Activated T-helper 2 cell treated with anti-CD3 and anti-CD28 coated beads, Interferon-gamma antibody, Interleukin-2, Interleukin-4, amounts not matched to agents 10 μg/mL and 5 μg/mL and 100 μg/mL, durations not matched to agents 14 hours and 24 hours and 36 hours (primary cell): ENCODE measurements at regions not wholly inside any gene's neighbourhood (a gene's known extent, or its start where the extent isn't known, plus 50 kb on each side); places are given as distances from the start of the nearest gene placed in this dataset.

Experiments used
- DNase-seq: peaks from one replicate; pipeline ENCODE4 v3.0.0; 2021; ENCODE audit warnings: low spot score
- H3K27ac Mint-ChIP-seq: one replicate; pipeline ENCODE4 v1.8.0; 2021; ENCODE audit warnings: mixed read lengths
- H3K27me3 Mint-ChIP-seq: one replicate; pipeline ENCODE4 v1.8.0; 2021; ENCODE audit warnings: low read depth, mixed read lengths
- H3K36me3 Mint-ChIP-seq: one replicate; pipeline ENCODE4 v1.8.0; 2021; ENCODE audit warnings: low read depth, mixed read lengths
- H3K4me1 Mint-ChIP-seq: one replicate; pipeline ENCODE4 v1.8.0; 2021; ENCODE audit warnings: low read depth, mixed read lengths
- H3K4me3 Mint-ChIP-seq: one replicate; pipeline ENCODE4 v1.8.0; 2021; ENCODE audit warnings: low read depth, mild to moderate bottlenecking, moderate library complexity, mixed read lengths
- H3K9me3 Mint-ChIP-seq: one replicate; pipeline ENCODE4 v1.8.0; 2021; ENCODE audit warnings: mixed read lengths
- intact Hi-C: fragments of 100-400 bp; cut with micrococcal nuclease; formaldehyde crosslinking; loops from one replicate; pipeline ENCODE4 v1.15.1; 2023

DNA sequence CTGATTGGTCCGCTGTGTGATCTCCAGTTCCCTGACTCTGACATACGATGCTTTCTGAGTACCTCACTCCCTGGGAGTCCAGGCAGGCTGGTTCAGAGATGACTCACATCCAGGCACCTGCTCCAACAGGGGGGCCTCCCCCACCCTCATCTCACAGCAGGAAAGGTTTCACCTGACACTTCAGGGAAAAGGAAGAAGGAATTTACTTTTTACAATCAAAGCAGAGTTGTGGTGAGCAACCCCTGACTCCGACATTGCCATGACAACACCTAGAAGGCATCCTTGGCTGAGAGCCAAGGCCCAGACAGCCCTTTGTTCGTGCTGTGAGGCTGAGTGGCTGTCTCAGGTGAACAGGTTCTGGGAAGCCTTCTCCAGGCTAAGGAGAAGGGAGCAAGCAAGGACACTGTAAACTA lies 164.6 kb upstream of the GJB5 start:
- no peaks in the 10 kb centered on the region for H3K27me3 Mint-ChIP-seq
- H3K27ac Mint-ChIP-seq: no peak overlapping the region
- H3K9me3 Mint-ChIP-seq: no peaks in the 10 kb centered on the region
- no peaks in the 10 kb centered on the region for H3K4me1 Mint-ChIP-seq
- H3K36me3 Mint-ChIP-seq: no peaks in the 10 kb centered on the region
- intact Hi-C loops: no loop called here
- DNase-seq: no peak
- no peak overlapping the region for H3K4me3 Mint-ChIP-seq

DNA sequence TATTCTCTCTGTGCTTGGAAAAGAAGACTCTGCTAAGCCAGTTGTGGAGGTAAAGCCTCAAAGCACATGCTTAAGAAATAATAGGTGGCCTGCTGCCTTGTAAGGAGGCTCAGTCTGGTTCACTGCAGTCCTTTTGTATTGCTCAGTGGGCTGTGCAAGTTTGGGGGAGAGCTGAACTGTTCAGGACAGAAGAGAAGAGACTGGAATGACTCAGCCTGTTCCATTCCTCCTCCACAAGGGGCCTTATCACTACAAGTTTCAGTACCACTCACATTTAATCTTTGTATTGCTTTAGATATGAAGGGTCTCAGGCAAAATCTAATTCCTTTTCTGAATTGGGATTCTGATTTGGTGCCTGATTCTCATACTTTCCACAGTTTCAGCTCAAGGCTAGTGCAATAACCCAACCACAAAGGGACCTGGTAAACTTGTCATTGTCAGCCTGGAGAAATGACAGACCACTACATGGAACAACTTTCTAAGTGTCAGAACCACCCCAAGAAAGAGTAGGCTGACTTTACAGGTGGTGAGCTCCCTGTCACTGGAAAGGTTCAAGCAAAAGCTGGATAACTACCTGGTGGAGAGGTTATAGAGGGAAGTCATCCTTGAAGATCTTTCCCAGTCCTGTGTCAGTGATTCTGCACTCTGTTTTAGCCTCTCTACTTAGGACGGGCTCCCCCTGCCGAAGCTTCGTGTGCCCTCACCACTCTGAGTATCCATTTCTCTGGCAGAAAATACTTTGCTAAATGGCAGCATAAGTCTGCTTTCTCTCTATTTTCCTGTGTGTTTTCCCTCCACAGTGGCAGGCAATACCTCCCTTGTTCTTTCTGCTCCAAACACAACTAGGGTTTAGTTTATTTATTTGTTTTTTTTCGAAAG lies 162.9 kb upstream of the GJB5 start:
- H3K27me3 Mint-ChIP-seq: peaks cover 8% of the 10 kb centered on the region
- DNase-seq: no peak
- no peaks in the 10 kb centered on the region for H3K9me3 Mint-ChIP-seq
- H3K27ac Mint-ChIP-seq: no peak overlapping the region
- no peaks in the 10 kb centered on the region for H3K4me1 Mint-ChIP-seq
- no peak overlapping the region for H3K4me3 Mint-ChIP-seq
- intact Hi-C loops: no loop called here
- H3K36me3 Mint-ChIP-seq: no peaks in the 10 kb centered on the region

DNA sequence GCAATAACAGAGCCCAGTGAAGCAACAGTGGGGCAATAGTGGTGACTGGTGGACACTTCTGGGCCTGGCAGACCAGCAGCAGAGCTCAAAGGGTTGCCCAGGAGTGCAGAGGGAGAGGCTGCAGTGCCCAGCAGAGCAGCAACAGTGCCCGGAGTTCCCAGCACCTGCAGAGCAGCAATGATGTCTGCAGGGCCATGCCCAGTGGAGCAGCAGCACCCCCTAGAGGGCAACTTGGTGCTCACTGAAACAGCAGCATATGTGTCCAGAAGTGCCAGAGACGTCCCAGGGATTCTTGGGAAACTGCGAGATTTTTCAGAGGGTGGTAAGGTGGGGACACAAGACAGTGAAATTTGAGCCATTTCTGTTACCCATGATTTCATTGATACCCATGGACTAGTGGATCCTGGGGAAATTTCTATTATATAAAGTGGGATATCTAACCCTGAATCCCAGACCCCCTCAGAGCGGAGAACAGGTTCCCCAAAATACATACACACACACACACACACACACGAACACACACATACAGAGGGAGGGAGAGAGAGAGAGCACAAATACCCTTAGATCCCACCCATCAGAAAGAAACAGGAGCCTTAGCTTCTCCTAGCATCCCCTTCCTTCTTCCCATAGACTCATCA lies 156.9 kb upstream of the GJB5 start:
- no peak overlapping the region for H3K4me3 Mint-ChIP-seq
- no peaks in the 10 kb centered on the region for H3K36me3 Mint-ChIP-seq
- H3K9me3 Mint-ChIP-seq: no peaks in the 10 kb centered on the region
- H3K27ac Mint-ChIP-seq: no peak overlapping the region
- intact Hi-C loops: loop anchor here (1.0 kb wide), 1 partner anchor 138 kb away; no protein-coding TSS in a partner anchor
- H3K27me3 Mint-ChIP-seq: peaks cover 8% of the 10 kb centered on the region
- no peaks in the 10 kb centered on the region for H3K4me1 Mint-ChIP-seq
- peak; percentile 27 for DNase-seq

DNA sequence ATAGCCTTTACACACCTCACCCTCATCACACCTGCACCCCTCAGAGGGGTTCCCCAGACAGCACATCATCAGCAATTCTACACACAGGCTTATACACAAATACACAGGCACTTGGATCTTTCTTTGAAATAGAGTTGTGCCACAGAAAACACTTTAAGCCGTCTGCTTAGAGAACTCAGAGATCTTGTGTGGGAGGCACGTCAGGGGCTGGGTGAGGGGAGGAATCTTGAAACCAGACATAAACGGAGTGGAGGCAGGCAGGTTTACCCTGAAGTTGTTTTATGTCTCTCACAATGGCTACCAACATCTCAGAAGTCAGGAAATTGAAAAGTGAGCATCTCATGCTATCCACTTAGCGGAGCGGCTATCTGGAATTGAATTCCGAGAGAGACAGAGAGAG lies 151.9 kb upstream of the GJB5 start:
- Mint-ChIP-seq H3K4me3 (no peak overlapping the region), H3K27me3 (no peaks in the 10 kb centered on the region), H3K4me1 (no peaks in the 10 kb centered on the region), H3K27ac (no peak overlapping the region), H3K9me3 (no peaks in the 10 kb centered on the region), H3K36me3 (no peaks in the 10 kb centered on the region)
- no peak for DNase-seq
- intact Hi-C loops: no loop called here

DNA sequence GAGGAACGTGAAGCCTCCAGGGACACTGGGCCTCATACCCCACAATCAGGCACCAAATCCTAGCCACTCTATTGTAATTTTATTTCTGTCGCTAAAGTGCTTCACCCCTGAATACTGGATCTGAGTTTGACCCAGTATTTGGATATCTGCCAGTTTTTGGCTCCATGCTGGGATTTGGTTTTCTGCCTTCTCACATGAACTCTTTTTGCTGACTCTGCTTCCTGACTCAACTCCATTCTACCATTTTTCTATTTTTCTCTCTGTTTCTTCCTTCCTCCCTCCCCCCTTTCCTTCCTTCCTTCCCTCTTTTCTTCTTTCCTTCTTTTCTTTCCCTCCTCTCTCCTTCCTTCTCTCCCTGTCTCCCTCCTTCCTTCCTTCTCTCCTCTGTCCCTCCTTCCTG lies 151.3 kb upstream of the GJB5 start:
- intact Hi-C loops: no loop called here
- Mint-ChIP-seq H3K36me3 (no peaks in the 10 kb centered on the region), H3K4me1 (no peaks in the 10 kb centered on the region), H3K27me3 (no peaks in the 10 kb centered on the region), H3K9me3 (no peaks in the 10 kb centered on the region), H3K4me3 (no peak overlapping the region), H3K27ac (no peak overlapping the region)
- no peak for DNase-seq

DNA sequence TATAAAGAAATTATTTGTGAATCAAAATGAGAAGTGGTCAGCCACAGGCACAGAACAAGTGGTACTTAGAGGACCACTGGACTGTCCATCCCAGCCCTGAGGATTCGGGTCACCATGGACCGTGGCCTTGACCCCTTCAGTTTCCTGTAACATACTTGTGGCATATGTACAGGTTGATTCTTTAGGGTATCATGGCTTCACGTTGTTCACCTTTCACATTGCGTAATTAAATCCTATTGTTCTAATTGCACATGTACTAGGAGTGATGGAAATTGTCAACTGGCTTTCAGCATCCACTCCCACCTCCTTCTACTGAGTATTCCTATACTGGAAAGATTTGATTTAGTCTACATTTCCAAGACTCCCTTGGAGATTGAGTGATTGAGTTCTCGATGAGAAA lies 148.3 kb upstream of the GJB5 start:
- H3K4me1 Mint-ChIP-seq: no peaks in the 10 kb centered on the region
- H3K36me3 Mint-ChIP-seq: no peaks in the 10 kb centered on the region
- H3K27me3 Mint-ChIP-seq: peaks cover 6% of the 10 kb centered on the region
- no peak for DNase-seq
- H3K27ac Mint-ChIP-seq: no peak overlapping the region
- no peaks in the 10 kb centered on the region for H3K9me3 Mint-ChIP-seq
- intact Hi-C loops: no loop called here
- no peak overlapping the region for H3K4me3 Mint-ChIP-seq

DNA sequence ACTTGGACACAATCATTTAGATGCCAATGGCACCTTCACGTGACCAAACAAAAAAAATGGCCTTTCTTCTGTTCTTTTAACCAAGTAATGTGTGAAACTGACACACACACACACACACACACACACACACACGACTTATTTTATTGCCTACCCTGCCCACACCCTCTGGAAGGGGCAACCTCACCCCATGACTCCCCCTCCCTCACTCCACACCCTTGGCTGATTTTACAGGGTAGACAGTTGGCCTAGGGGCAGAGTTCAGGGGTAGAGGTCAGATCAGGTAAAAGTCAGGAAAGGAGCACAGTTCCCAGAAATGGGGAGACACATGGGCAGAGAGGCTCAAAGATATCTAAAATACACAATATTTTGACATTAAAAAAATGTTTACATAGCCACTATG lies 144.8 kb upstream of the GJB5 start:
- Mint-ChIP-seq H3K4me1 (no peaks in the 10 kb centered on the region), H3K27ac (no peak overlapping the region), H3K27me3 (peaks cover 11% of the 10 kb centered on the region), H3K4me3 (no peak overlapping the region), H3K9me3 (no peaks in the 10 kb centered on the region), H3K36me3 (no peaks in the 10 kb centered on the region)
- no peak for DNase-seq
- intact Hi-C loops: no loop called here

DNA sequence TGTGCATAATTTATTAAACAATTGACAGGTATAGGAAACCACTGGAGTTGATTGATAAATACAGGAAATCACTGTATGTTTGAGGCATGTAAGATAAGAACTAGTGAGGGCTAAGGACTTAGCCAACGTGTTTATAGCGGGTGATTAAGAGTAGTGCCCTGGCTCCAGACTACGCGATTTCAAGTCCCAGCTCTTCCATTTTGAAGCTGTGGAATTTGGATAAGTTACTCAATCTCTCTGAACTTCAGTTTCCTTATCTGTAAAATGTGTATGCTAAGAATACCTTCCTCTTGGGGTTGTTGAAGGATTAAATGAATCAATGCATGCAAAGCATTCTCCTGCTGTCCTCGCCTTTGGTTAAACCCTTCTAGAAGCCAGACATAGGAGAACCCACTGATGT lies 143.3 kb upstream of the GJB5 start:
- intact Hi-C loops: no loop called here
- peaks cover 11% of the 10 kb centered on the region for H3K27me3 Mint-ChIP-seq
- no peak for DNase-seq
- H3K9me3 Mint-ChIP-seq: no peaks in the 10 kb centered on the region
- no peaks in the 10 kb centered on the region for H3K36me3 Mint-ChIP-seq
- H3K27ac Mint-ChIP-seq: no peak overlapping the region
- no peak overlapping the region for H3K4me3 Mint-ChIP-seq
- no peaks in the 10 kb centered on the region for H3K4me1 Mint-ChIP-seq

DNA sequence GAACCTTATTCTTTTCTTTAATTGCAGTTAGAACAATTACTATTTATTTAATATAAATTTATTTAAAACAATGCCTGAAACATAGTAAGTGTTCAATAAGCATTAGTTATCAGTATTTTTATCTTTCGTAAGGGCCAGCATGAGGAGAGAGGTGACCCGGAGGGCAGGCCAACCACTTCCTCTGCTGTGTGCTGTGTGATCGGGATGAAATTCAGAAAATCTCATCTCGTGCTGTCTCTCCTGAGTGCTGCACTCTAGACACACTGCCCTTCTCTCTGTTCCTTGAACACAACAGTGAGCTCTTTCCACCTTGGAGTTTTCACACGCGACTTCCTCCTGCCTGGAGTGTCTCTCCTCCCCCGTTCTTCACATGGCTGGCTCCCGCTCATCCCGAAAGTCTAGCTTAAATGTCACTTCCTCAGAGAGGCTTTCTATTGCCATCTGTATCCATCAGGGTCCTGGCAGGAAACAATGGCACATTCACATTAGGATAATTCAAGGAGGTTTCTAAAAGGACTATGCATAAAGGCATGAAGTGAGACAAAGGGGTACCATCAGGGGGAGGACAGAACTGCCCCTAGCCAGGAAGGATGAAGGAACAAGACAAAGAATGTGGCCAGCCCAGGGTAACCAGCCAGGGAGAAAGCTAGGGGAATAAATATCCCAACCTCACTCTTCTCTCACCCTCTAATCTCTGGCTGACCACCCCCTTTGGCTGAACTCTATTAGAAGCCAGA lies 142.6 kb upstream of the GJB5 start:
- Mint-ChIP-seq H3K9me3 (no peaks in the 10 kb centered on the region), H3K4me3 (no peak overlapping the region), H3K27me3 (peaks cover 11% of the 10 kb centered on the region), H3K4me1 (no peaks in the 10 kb centered on the region), H3K36me3 (no peaks in the 10 kb centered on the region), H3K27ac (no peak overlapping the region)
- no peak for DNase-seq
- intact Hi-C loops: no loop called here

DNA sequence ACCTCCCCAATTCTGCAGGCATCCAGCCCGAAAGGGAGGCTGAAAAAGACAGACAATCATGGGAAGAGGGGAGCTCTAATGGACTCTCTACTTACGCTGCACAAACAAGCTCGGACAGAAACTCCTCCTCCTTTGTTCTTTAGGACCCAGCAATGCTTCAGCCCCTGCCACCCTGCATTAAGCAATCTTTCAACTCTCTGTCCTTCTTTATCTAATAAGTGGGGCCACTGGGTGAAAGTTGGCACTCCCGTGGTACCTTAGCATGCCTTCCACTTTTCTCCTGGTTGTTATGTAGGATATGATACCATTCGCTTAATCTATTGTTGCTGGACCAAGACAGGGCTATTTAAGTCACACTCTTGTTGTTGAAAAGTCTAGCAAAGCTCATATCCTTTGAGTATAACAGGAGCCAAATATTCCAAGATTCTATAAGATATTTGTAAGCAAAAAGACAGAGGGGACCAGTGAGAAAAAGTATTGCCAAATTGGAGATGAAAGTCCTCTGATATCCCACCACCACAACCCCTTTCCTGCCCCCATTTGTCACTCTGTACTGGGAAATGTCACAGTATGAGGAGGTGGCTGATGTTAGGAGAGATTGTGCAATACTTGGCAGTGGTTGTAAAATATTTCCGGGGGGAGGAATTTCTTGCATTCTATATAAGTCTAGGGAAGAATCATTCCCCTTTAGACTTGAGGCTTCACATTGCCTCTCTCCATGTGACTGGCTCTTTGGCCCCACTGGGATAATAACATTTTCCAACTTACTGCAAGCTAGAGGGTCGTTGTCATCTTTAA lies 137.3 kb upstream of the GJB5 start:
- no peak overlapping the region for H3K4me3 Mint-ChIP-seq
- intact Hi-C loops: no loop called here
- no peak overlapping the region for H3K27ac Mint-ChIP-seq
- no peaks in the 10 kb centered on the region for H3K9me3 Mint-ChIP-seq
- no peaks in the 10 kb centered on the region for H3K36me3 Mint-ChIP-seq
- no peaks in the 10 kb centered on the region for H3K4me1 Mint-ChIP-seq
- DNase-seq: no peak
- no peaks in the 10 kb centered on the region for H3K27me3 Mint-ChIP-seq

DNA sequence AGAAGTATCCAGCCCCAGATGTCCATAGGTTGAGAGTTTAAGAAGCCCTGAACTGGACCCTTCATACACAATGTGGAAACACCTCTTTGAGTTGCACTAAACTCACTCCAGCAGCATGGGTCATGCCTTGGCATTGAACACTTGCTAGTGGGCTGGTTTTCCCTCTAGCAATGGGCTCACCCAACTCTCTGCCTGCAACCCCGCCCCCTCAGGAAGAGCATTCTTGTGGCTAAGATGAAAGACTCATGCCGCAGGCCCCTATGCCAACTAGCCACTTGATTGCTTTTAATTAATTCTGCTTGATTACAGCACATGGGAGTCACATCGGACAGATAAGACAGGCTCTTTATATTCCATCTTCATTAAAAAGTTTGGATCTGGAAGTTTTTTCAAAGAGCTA lies 136.5 kb upstream of the GJB5 start:
- H3K36me3 Mint-ChIP-seq: no peaks in the 10 kb centered on the region
- H3K27ac Mint-ChIP-seq: no peak overlapping the region
- no peak overlapping the region for H3K4me3 Mint-ChIP-seq
- H3K9me3 Mint-ChIP-seq: no peaks in the 10 kb centered on the region
- no peaks in the 10 kb centered on the region for H3K4me1 Mint-ChIP-seq
- DNase-seq: no peak
- intact Hi-C loops: no loop called here
- no peaks in the 10 kb centered on the region for H3K27me3 Mint-ChIP-seq

DNA sequence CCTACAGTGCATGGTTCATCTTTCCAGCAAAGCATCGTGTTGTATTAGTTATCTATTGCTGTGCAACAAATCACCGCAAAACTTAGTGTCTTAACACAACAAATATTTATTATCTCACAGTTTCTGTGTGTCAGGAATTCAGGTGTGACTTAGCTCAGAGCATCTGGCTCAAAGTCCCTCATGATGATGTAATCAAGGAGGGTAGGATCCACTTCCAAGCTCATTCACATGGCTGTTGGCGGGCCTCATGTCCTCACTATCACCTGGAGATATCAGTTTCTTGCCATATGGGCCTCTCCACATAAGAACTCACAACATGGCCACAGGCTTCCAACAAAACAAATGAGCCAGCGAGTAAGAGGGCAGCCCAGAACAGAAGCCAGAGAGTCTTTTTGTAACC lies 135.6 kb upstream of the GJB5 start:
- no peaks in the 10 kb centered on the region for H3K4me1 Mint-ChIP-seq
- intact Hi-C loops: no loop called here

More for the DNA sequence above, 135.6 kb upstream of the GJB5 start:
- H3K36me3 Mint-ChIP-seq: no peaks in the 10 kb centered on the region
- H3K4me3 Mint-ChIP-seq: no peak overlapping the region
- no peak for DNase-seq
- peaks cover 2% of the 10 kb centered on the region for H3K27me3 Mint-ChIP-seq
- H3K27ac Mint-ChIP-seq: no peak overlapping the region
- no peaks in the 10 kb centered on the region for H3K9me3 Mint-ChIP-seq
